ENCODE measurements at regions not wholly inside any gene's neighbourhood (a gene's known extent, or its start where the extent isn't known, plus 50 kb on each side); places are given as distances from the start of the nearest gene placed in this dataset.

- Histone ChIP-seq H3K4me1 (no peaks in the 10 kb centered on the region), H3K27me3 (peaks cover 10% of the 10 kb centered on the region), H3K9me3 (replicated peaks) (no peaks in the 10 kb centered on the region), H3K36me3 (no peaks in the 10 kb centered on the region), H3K27ac (no peak overlapping the region), H3K4me3 (no peak overlapping the region)
- DNase-seq = peak in 1 of 2 experiments; percentile 21
These were observed 52.9 kb upstream of the CAPN13 start for GRCh38 chr2:30860003-30860725.

Measured in SJCRH30 (cell line).